ENCODE measurements at regions not wholly inside any gene's neighbourhood (a gene's known extent, or its start where the extent isn't known, plus 50 kb on each side); places are given as distances from the start of the nearest gene placed in this dataset.

DNA sequence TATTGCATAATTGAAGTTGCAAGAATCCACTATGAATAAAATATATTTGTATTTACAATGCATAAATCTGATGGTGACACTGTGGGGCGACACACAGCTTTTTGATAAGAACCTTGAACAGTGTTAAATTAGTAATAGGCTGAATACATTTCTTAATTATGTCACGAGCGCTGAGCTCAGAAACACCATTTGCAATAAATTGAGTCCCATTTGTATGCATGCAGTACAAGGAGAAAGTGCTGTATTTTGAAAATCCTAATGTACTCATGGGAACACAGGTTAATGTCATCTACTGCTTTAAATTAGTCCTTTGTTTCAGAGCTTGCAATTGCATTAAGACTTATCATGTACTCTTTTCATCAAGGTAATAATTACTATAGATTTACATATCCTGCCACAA, 579.5 kb downstream of the RBFOX1 start:
- TF ChIP-seq, protein P1, sequence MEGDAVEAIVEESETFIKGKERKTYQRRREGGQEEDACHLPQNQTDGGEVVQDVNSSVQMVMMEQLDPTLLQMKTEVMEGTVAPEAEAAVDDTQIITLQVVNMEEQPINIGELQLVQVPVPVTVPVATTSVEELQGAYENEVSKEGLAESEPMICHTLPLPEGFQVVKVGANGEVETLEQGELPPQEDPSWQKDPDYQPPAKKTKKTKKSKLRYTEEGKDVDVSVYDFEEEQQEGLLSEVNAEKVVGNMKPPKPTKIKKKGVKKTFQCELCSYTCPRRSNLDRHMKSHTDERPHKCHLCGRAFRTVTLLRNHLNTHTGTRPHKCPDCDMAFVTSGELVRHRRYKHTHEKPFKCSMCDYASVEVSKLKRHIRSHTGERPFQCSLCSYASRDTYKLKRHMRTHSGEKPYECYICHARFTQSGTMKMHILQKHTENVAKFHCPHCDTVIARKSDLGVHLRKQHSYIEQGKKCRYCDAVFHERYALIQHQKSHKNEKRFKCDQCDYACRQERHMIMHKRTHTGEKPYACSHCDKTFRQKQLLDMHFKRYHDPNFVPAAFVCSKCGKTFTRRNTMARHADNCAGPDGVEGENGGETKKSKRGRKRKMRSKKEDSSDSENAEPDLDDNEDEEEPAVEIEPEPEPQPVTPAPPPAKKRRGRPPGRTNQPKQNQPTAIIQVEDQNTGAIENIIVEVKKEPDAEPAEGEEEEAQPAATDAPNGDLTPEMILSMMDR (IDR thresholded peaks at IDR 0.05), result no peak
- no peak for TF ChIP-seq POLR2A (IDR thresholded peaks at IDR 0.05)
